Suprapubic skin (tissue), 4 donors: ENCODE measurements at regions not wholly inside any gene's neighbourhood (a gene's known extent, or its start where the extent isn't known, plus 50 kb on each side); places are given as distances from the start of the nearest gene placed in this dataset.

Experiments used
- DNase-seq, 2 donors: peaks; one replicate each; pipeline ENCODE4 v3.0.0-alpha.2; 2019; ENCODE audit warnings: low spot score in 2 of 2
- H3K27ac ChIP-seq: fragments of 200-600 bp; sonication (generic); one replicate; pipeline ENCODE4 v1.5.1; 2019
- H3K27me3 ChIP-seq: fragments of 200-600 bp; sonication (generic); one replicate; pipeline ENCODE4 v1.5.1; 2019
- H3K36me3 ChIP-seq: fragments of 200-600 bp; sonication (generic); one replicate; pipeline ENCODE4 v1.5.1; 2019
- H3K4me1 ChIP-seq: fragments of 200-600 bp; sonication (generic); one replicate; pipeline ENCODE4 v1.5.1; 2019
- H3K4me3 ChIP-seq: fragments of 200-600 bp; sonication (generic); one replicate; pipeline ENCODE4 v1.5.1; 2019; ENCODE audit warnings: mild to moderate bottlenecking
- H3K9me3 ChIP-seq: fragments of 200-600 bp; sonication (generic); one replicate; pipeline ENCODE4 v1.5.1; 2019
- CTCF ChIP-seq, 2 donors: fragments of 200-600 bp in 1 of 2; fragments of 450-650 bp in 1 of 2; sonication (generic) in 1 of 2; IDR thresholded peaks; one replicate each; pipeline ENCODE4 v1.5.1; 2016 to 2019; ENCODE audit warnings: antibody characterized with exemption in 2 of 2, mild to moderate bottlenecking in 1 of 2, moderate library complexity in 1 of 2
- EP300 ChIP-seq: sonication (generic); formaldehyde crosslinking; IDR thresholded peaks from one replicate; pipeline ENCODE4 v1.6.1; 2017; ENCODE audit warnings: antibody characterized with exemption
- POLR2A ChIP-seq, 2 donors: fragments of 450-650 bp; IDR thresholded peaks; one replicate each; pipeline ENCODE4 v1.6.1; 2017; ENCODE audit warnings: antibody characterized with exemption in 2 of 2, mild to moderate bottlenecking in 2 of 2, moderate library complexity in 2 of 2
- POLR2AphosphoS5 ChIP-seq, 3 donors: sonication (generic); formaldehyde crosslinking; IDR thresholded peaks; one replicate each; pipeline ENCODE4 v1.6.1; 2017; ENCODE audit warnings: antibody characterized with exemption in 3 of 3
- WGBS: methylation state at CpG from one replicate; pipeline ENCODE4 v1.1.5; 2018; 5-methylcytosine and 5-hydroxymethylcytosine counted together

GRCh38 chr1:105000793-105001192 lies 1251.1 kb downstream of the AMY1C start:
- Histone ChIP-seq H3K27me3 (no peaks in the 10 kb centered on the region), H3K4me1 (no peaks in the 10 kb centered on the region), H3K36me3 (no peaks in the 10 kb centered on the region), H3K9me3 (no peaks in the 10 kb centered on the region), H3K4me3 (no peak overlapping the region), H3K27ac (no peak overlapping the region)
- TF ChIP-seq POLR2A (IDR thresholded peaks at IDR 0.05): no peak
- TF ChIP-seq CTCF (IDR thresholded peaks at IDR 0.05): no peak
- TF ChIP-seq POLR2AphosphoS5 (IDR thresholded peaks at IDR 0.05): no peak
- TF ChIP-seq EP300: no peak
- whole genome bisulfite sequencing: 54% methylated on average over 3 of the region's 3 CpGs
- DNase-seq: no peak

DNA sequence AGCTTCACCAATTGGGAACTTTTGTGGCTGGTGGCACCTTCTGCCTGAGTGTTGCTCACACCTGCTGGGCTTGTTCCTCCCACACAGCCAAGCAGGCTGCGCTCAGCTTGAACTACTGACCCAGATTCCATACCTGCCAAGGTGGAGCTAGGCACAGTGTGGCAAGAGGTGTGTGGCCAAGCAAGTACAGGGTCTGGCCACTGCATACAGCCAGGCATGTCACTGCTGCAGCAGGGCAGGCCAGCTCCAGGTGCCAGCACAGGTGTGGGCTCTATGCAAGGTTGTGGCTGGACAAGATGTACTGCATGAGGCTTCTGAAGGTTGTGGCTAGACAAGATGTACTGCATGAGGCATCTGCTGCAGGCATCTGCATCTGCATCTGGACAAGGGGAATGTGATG lies 1254.8 kb downstream of the AMY1C start:
- H3K36me3 ChIP-seq: no peaks in the 10 kb centered on the region
- no peaks in the 10 kb centered on the region for H3K27me3 ChIP-seq
- no peak for DNase-seq
- WGBS: 85% methylated on average over 1 of the region's 1 CpG
- no peaks in the 10 kb centered on the region for H3K4me1 ChIP-seq
- no peak for TF ChIP-seq POLR2A (IDR thresholded peaks at IDR 0.05)
- no peak for TF ChIP-seq POLR2AphosphoS5 (IDR thresholded peaks at IDR 0.05)
- TF ChIP-seq EP300: no peak
- no peak for TF ChIP-seq CTCF (IDR thresholded peaks at IDR 0.05)
- H3K27ac ChIP-seq: no peak overlapping the region
- no peaks in the 10 kb centered on the region for H3K9me3 ChIP-seq
- H3K4me3 ChIP-seq: no peak overlapping the region

DNA sequence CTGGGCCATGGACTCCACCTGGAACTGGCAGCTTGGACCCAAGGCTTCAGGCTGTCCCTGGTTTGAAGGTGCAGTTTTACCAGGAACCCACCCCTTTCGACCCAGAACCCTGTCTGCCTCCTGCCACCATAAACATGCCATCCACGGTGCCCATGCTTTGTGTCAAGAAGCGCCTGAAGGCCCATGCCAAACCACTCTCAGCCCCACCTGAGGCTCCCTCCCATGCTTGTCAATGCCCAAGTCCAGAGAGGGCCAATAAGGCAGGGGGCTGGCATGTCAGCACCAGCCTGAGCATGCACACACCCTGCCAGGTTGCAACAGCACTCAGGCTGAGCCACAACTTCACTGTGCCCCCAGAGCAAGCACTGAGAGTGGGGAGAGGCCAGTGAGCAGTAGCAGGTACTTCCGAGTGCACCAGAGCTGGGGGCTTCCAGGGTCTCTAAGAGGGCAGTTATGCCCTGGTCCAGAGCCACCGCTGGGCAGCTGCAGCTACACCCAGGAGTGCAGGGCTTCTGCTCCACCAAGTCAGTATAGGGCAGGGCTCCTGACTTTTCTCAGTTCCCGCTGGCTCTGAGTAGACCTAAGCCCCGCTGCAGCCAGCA lies 1256.0 kb downstream of the AMY1C start:
- H3K27ac ChIP-seq: no peak overlapping the region
- DNase-seq: no peak
- no peaks in the 10 kb centered on the region for H3K36me3 ChIP-seq
- no peaks in the 10 kb centered on the region for H3K27me3 ChIP-seq
- 93% methylated on average over 5 of the region's 7 CpGs for whole genome bisulfite sequencing
- no peak overlapping the region for H3K4me3 ChIP-seq
- H3K9me3 ChIP-seq: no peaks in the 10 kb centered on the region
- TF ChIP-seq EP300 (no peak), POLR2A (IDR thresholded peaks at IDR 0.05) (no peak), CTCF (IDR thresholded peaks at IDR 0.05) (no peak), POLR2AphosphoS5 (IDR thresholded peaks at IDR 0.05) (no peak)
- no peaks in the 10 kb centered on the region for H3K4me1 ChIP-seq

- Histone ChIP-seq H3K36me3 (no peaks in the 10 kb centered on the region), H3K4me1 (no peaks in the 10 kb centered on the region), H3K4me3 (no peak overlapping the region), H3K9me3 (peaks cover 3% of the 10 kb centered on the region), H3K27ac (no peak overlapping the region), H3K27me3 (no peaks in the 10 kb centered on the region)
- DNase-seq: no peak
- WGBS: 67% methylated on average over 7 of the region's 7 CpGs
- TF ChIP-seq EP300 (no peak), POLR2A (IDR thresholded peaks at IDR 0.05) (no peak), CTCF (IDR thresholded peaks at IDR 0.05) (no peak), POLR2AphosphoS5 (IDR thresholded peaks at IDR 0.05) (no peak)
Observed at GRCh38 chr1:105017587-105017986, 1267.9 kb downstream of the AMY1C start.

DNA sequence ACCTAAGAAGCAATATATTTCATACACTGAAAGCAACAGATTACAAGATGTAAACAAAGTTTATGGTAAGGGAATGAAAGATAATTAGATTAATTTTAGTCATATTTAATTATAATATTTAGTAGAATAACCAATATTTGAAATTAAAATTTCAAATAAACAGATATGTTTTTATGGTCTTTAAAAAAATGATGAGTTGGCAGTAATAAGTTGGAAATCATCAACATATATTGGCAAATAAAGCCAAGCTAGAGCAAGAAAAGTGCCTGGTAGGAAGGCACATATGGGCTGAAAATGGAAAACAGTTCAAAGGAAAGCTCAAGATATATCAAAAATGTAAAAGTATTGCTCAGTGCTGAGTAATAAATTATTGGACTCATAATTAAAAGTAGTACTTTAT lies 1274.0 kb downstream of the AMY1C start:
- no peak overlapping the region for H3K4me3 ChIP-seq
- H3K27me3 ChIP-seq: no peaks in the 10 kb centered on the region
- peaks cover 3% of the 10 kb centered on the region for H3K9me3 ChIP-seq

More for the DNA sequence above, 1274.0 kb downstream of the AMY1C start:
- TF ChIP-seq POLR2A (IDR thresholded peaks at IDR 0.05) (no peak), CTCF (IDR thresholded peaks at IDR 0.05) (no peak), POLR2AphosphoS5 (IDR thresholded peaks at IDR 0.05) (no peak), EP300 (no peak)
- H3K36me3 ChIP-seq: no peaks in the 10 kb centered on the region
- no peak for DNase-seq
- H3K27ac ChIP-seq: no peak overlapping the region
- H3K4me1 ChIP-seq: no peaks in the 10 kb centered on the region
